ENCODE measurements at regions not wholly inside any gene's neighbourhood (a gene's known extent, or its start where the extent isn't known, plus 50 kb on each side); places are given as distances from the start of the nearest gene placed in this dataset.

GRCh38 chr4:143762511-143762910 is 62.0 kb upstream of the FREM3 start:
- no peaks in the 10 kb centered on the region for H3K27me3 ChIP-seq

More at GRCh38 chr4:143762511-143762910, 62.0 kb upstream of the FREM3 start:
- no peak overlapping the region for H3K4me3 ChIP-seq (replicated peaks in 1 of 3)
- TF ChIP-seq CTCF (IDR thresholded peaks at IDR 0.05) = no peak
- no peak for TF ChIP-seq POLR2A (IDR thresholded peaks at IDR 0.05)
- no peaks in the 10 kb centered on the region for H3K4me1 ChIP-seq
- intact Hi-C loops (cut with DNase I) = no loop called here
- DNase-seq = no peak
- no peaks in the 10 kb centered on the region for H3K36me3 ChIP-seq
- WGBS, 2 donors = 84 to 85% methylated on average over 2 of the region's 2 CpGs
- no peaks in the 10 kb centered on the region for H3K9me3 ChIP-seq
- H3K27ac ChIP-seq = no peak overlapping the region

Measured in thyroid gland (tissue), 4 donors.